Skin of body (tissue), 1 donor: ENCODE measurements at regions not wholly inside any gene's neighbourhood (a gene's known extent, or its start where the extent isn't known, plus 50 kb on each side); places are given as distances from the start of the nearest gene placed in this dataset.

ENCODE experiments used
- DNase-seq: peaks from one replicate; lab custom pipeline; 2025; lab: John Stamatoyannopoulos, UW

DNA sequence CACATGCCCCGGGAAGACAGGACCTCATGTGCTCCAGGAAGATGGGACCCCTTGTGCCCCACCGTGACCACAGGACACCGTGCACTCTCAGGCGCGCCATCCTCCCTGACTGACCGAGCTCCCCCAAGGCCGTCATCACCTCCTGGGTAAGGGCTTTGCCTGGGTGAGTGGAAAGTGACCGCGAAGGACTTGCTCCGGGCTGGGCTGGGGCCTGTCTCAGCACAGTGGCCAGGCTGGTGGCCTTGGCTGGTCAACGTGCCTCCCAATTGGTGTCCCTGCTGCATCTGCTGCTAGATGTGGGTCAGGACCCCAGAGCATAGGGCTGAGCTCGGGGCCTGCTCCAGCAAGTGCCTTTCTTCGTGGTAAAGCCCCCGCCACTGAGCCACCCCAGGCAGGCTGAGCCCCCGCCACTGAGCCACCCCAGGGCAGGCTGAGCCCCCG is 69.7 kb upstream of the CTDP1 start:
- no peak for DNase-seq

- DNase-seq = no peak
Observed at GRCh38 chr18:79610461-79611039, 69.1 kb upstream of the CTDP1 start.

- DNase-seq = no peak
Observed at GRCh38 chr18:79611040-79611681, 68.4 kb upstream of the CTDP1 start.

DNA sequence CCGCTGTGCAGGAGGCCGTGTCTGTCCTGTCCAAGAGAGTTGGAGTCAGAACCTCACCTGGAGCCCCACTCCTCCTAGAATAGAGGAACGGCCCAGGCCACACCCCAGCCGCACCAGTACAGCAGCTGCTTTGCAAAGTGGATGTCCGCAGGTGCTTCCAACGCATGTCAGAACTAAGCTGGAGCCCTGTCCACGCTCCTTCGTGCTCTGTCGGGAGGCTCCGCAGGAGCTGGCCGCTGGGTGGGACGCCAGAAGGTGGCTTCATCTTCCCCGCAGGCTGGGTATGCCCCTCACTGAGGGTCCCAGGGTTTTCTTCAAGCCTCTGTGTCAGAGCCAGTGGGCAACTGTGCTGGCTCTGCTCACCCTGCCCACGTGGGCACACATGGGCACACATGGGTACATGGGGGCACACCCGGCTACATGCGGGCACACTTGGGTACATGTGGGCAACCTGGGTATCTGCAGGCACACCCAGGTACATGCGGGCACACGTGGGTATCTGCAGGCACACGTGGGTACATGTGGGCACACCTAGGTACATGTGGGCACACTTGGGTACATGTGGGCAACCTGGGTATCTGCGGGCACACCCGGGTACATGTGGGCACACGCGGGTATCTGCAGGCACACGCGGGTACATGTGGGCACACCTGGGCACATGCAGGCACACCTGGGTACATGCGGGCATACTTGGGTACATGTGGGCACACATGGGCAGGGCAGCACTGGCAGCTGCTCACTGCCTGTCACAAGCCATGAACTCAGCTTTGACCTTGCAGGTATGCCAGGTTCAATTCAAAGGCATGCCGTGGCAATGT is 67.1 kb upstream of the CTDP1 start:
- no peak for DNase-seq

- no peak for DNase-seq
Observed at GRCh38 chr18:79613186-79613931, 66.2 kb upstream of the CTDP1 start.

GRCh38 chr18:79614211-79614955 is 65.2 kb upstream of the CTDP1 start:
- DNase-seq = no peak

DNA sequence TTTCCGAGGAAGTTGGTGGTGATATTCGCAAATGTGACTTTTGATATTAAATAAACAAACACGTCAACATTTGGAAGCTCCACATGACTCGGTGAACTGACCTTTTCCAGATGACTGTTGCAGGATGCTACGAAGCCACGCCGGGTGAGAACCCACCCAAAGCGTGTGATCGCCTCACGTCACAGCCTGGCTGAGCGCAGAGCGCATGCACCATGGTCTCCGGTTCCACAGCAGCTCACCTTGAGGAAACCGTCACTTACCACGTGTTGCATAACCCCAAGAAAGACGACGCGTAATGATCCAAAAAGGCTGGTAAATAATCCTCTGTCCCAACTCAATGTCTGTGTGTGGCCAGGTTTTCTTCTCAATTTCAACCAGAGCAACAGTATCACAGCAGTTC is 64.5 kb upstream of the CTDP1 start:
- no peak for DNase-seq

GRCh38 chr18:79615586-79615985 is 64.0 kb upstream of the CTDP1 start:
- DNase-seq = no peak

DNA sequence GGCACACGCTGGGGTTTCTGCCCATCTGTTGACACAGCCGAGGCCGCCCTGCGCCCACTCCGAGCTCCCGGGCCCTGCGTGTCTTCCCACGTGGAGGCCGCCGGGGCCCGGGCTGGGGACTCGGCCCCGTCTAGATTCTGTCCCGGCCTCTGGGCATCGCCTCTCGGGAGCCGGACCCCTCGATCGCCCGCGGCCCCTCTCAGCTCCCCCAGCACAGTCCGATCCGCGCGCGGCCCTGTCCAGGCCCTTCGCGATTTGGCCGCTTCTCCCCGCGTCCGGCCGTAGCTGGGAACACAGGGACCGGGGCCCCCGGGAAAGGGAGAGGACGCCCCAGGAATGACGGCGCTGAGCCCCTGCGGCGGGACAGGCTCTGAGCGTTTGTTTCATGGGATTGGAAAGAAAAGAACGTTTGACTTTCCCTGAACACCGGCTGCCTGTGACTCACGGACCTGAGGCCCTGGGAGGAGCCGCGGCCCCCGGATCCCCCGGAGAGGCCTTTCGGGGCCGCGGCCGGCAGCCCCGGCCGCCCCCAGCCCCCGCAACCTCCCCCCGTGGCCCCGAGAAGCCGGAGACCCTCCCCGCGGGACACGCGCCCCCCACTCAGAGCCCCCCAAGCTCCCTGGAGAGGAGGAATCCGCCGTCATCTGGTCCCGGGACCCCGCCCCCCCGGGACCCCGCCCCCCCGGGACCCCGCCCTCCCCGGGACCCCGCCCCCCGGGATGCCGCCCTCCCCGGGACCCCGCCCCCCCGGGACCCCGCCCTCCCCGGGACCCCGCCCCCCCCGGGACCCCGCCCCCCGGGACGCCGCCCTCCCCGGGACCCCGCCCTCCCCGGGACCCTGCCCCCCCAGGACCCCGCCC is 62.7 kb upstream of the CTDP1 start:
- no peak for DNase-seq

GRCh38 chr18:79617511-79618500 is 61.8 kb upstream of the CTDP1 start:
- no peak for DNase-seq

GRCh38 chr18:79620576-79621165 is 58.9 kb upstream of the CTDP1 start:
- DNase-seq = no peak

- DNase-seq = no peak
Observed at GRCh38 chr18:79621501-79621900, 58.1 kb upstream of the CTDP1 start.

GRCh38 chr18:79622004-79622403 is 57.6 kb upstream of the CTDP1 start:
- no peak for DNase-seq

- no peak for DNase-seq
Observed at GRCh38 chr18:79624356-79625170, 55.0 kb upstream of the CTDP1 start.

DNA sequence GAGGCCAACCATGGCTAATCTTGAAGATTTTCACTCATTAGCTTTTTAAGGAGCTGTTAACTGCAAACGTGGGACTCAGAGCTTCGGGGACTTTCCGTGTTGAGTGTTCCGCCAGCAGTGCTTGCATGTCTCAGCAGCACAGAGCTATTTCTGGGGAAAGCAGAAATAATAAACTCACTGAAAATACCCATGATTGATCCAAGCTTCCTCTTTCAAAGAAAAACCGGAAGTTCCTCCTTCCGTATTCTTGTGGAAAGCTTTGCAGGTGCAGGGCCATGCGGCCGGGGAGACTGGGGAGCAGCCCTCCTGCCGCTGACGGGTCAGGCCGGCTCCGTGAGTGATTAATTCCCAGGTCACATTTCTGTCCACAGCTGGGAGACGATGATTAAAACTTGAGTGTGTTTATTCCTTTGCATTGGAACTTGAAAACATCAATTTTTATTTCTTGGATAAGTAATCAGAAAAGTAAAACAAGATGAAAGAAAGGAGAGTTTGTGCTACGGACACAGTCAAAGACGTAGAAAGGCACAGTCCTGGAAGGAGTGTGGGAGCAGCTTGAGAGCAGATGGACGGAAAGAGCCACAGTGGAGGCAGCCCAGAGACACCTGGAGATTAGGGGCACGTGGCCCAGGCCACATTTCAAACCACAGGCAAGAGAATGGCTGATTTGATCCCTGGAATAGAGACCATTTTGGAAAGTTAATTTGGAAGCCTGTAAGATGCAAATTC is 54.2 kb upstream of the CTDP1 start:
- peak; percentile 22 for DNase-seq

- DNase-seq = no peak
Observed at GRCh38 chr18:79625924-79626561, 53.6 kb upstream of the CTDP1 start.
